A673 (cell line): ENCODE measurements at regions not wholly inside any gene's neighbourhood (a gene's known extent, or its start where the extent isn't known, plus 50 kb on each side); places are given as distances from the start of the nearest gene placed in this dataset.

ENCODE experiments used
- BruUV-seq: library from RNA; stranded (reverse); fragments of 400-500 nt; replicated peaks from 2 replicates; lab custom pipeline; 2021; lab: Mats Ljungman, UMichigan
- CTCF ChIA-PET: fragments of 300-600 bp; sonication (Branson Sonifier 250); formaldehyde crosslinking; loops from one replicate; lab custom pipeline; 2022; ENCODE audit warnings: antibody characterized with exemption; lab: Charles Lee
- POLR2A ChIA-PET: fragments of 300-600 bp; sonication (Branson Sonifier 250); formaldehyde crosslinking; loops from one replicate; lab custom pipeline; 2022; ENCODE audit warnings: antibody characterized with exemption; ENCODE audit not compliant: low non-redundant PET; lab: Charles Lee
- DNase-seq: peaks from one replicate; pipeline ENCODE4 v3.0.0-alpha.2; 2015; ENCODE audit warnings: low spot score
- H3K27ac ChIP-seq: fragments of 200-600 bp; sonication (generic); 2 replicates; pipeline ENCODE4 v1.5.1; 2016; ENCODE audit warnings: mixed run types, low read depth, mild to moderate bottlenecking, mixed read lengths, antibody characterized with exemption, low read length; ENCODE audit not compliant: poor library complexity, severe bottlenecking
- H3K27me3 ChIP-seq: fragments of 200-600 bp; sonication (generic); replicated peaks from 2 replicates; pipeline ENCODE4 v1.6.1; 2017; ENCODE audit warnings: mixed run types, low read depth, mild to moderate bottlenecking, mixed read lengths, antibody characterized with exemption, low read length; ENCODE audit not compliant: insufficient read depth, poor library complexity
- H3K36me3 ChIP-seq: fragments of 200-600 bp; sonication (generic); 2 replicates; pipeline ENCODE4 v1.6.1; 2016; ENCODE audit warnings: mixed run types, mild to moderate bottlenecking, mixed read lengths, antibody characterized with exemption, low read length; ENCODE audit not compliant: insufficient read depth, poor library complexity, severe bottlenecking
- H3K4me1 ChIP-seq: fragments of 200-600 bp; sonication (generic); 2 replicates; pipeline ENCODE4 v1.6.1; 2017; ENCODE audit warnings: mixed run types, mild to moderate bottlenecking, mixed read lengths, antibody characterized with exemption, low read length; ENCODE audit not compliant: insufficient read depth, poor library complexity, severe bottlenecking
- H3K4me3 ChIP-seq: fragments of 200-600 bp; sonication (generic); 2 replicates; pipeline ENCODE4 v1.5.1; 2016; ENCODE audit warnings: low read depth, mixed run types, mild to moderate bottlenecking, mixed read lengths, low read length; ENCODE audit not compliant: poor library complexity, severe bottlenecking
- H3K9me3 ChIP-seq: fragments of 200-600 bp; sonication (generic); 2 replicates; pipeline ENCODE4 v1.6.1; 2016; ENCODE audit warnings: mixed run types, low read depth, mild to moderate bottlenecking, mixed read lengths, antibody characterized with exemption, low read length; ENCODE audit not compliant: poor library complexity, severe bottlenecking
- EZH2 ChIP-seq: fragments of 200-600 bp; sonication (generic); IDR thresholded peaks from 2 replicates; pipeline ENCODE4 v1.6.1; 2017; ENCODE audit warnings: borderline replicate concordance, low read depth, mild to moderate bottlenecking, mixed read lengths, antibody characterized with exemption, low read length; ENCODE audit not compliant: poor library complexity, severe bottlenecking
- intact Hi-C: fragments of 100-400 bp; cut with micrococcal nuclease; formaldehyde crosslinking; loops from one replicate; pipeline ENCODE4 v1.10.0; 2022; ENCODE audit not compliant: unreplicated experiment
- TF ChIP-seq, protein P1 (sequence below): fragments of 300-800, 200-600 bp; sonication (generic); conservative IDR thresholded peaks from 2 replicates; pipeline ENCODE4 v1.5.1; 2017; ENCODE audit warnings: low read depth, mild to moderate bottlenecking, antibody characterized with exemption, low read length, moderate library complexity, mixed read lengths

DNA sequence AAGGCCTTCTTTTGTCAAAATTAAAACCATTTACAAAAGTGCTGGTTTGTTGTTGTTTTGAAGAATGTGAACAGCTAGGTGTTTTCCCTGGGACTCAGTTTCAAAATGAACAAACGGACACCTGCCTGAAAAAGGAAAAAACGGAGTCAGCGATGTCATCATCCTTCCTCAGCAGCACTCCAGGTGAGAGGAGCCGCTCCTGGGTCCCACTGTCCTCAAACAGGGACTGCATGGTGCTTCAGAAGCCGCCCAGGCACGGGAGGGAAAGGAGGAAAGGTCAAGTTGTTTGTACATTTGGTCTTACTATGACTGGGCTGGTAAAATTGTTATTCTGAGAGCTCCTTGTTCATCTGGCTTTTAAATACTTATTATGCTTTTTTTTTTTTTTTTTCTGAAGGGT lies 69.0 kb upstream of the ZSWIM6 start:
- no TSS peak for BruUV-seq
- intact Hi-C loops: no loop called here

DNA sequence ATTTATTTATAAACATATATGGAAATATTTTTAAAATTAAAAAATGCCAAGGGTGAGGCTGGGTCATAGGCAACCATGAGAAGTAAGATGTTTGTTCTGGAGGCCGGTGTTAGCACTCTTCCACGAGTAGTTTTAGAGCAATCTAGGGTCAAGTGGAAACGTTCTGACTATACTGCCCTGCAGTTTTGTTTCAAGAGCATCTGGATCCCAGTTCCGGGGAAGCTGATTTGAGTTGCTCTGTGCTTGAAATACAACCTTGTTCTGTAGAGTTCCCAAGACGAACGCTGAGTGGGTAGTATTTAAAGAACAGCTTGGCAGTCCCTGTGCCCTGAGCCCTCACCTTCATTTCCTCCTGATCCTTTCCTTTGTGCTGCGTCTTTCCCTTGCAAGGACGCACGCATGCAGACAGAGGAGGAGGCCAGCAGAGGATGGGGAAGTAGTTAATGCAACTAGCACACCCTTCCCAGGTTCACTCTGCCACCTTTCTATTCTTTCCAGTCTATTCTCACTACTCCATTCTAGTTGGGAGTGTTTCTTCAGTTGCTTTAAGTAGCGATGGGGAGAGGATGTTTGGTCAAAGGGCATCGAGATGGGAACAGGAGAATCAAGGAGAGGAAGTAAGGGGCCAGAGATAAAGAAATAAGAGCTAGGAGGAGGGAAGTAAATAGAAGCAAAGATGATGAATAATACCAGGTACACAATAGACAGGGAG lies 68.3 kb upstream of the ZSWIM6 start:
- BruUV-seq: no TSS peak
- Histone ChIP-seq H3K9me3 (no peaks in the 10 kb centered on the region), H3K4me3 (no peak overlapping the region), H3K27me3 (no peaks in the 10 kb centered on the region), H3K4me1 (no peaks in the 10 kb centered on the region), H3K27ac (no peak overlapping the region), H3K36me3 (no peaks in the 10 kb centered on the region)
- no peak for DNase-seq
- ChIA-PET CTCF (no interaction called here), POLR2A (no interaction called here)
- intact Hi-C loops: no loop called here
- TF ChIP-seq, protein P1, sequence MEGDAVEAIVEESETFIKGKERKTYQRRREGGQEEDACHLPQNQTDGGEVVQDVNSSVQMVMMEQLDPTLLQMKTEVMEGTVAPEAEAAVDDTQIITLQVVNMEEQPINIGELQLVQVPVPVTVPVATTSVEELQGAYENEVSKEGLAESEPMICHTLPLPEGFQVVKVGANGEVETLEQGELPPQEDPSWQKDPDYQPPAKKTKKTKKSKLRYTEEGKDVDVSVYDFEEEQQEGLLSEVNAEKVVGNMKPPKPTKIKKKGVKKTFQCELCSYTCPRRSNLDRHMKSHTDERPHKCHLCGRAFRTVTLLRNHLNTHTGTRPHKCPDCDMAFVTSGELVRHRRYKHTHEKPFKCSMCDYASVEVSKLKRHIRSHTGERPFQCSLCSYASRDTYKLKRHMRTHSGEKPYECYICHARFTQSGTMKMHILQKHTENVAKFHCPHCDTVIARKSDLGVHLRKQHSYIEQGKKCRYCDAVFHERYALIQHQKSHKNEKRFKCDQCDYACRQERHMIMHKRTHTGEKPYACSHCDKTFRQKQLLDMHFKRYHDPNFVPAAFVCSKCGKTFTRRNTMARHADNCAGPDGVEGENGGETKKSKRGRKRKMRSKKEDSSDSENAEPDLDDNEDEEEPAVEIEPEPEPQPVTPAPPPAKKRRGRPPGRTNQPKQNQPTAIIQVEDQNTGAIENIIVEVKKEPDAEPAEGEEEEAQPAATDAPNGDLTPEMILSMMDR: no peak
- no peak for TF ChIP-seq EZH2

More for the DNA sequence above, 69.0 kb upstream of the ZSWIM6 start:
- TF ChIP-seq, protein P1: no peak
- no peak for TF ChIP-seq EZH2
- Histone ChIP-seq H3K27ac (no peak overlapping the region), H3K36me3 (no peaks in the 10 kb centered on the region), H3K27me3 (no peaks in the 10 kb centered on the region), H3K4me3 (no peak overlapping the region), H3K9me3 (no peaks in the 10 kb centered on the region), H3K4me1 (no peaks in the 10 kb centered on the region)
- ChIA-PET POLR2A (no interaction called here), CTCF (no interaction called here)
- DNase-seq: no peak

DNA sequence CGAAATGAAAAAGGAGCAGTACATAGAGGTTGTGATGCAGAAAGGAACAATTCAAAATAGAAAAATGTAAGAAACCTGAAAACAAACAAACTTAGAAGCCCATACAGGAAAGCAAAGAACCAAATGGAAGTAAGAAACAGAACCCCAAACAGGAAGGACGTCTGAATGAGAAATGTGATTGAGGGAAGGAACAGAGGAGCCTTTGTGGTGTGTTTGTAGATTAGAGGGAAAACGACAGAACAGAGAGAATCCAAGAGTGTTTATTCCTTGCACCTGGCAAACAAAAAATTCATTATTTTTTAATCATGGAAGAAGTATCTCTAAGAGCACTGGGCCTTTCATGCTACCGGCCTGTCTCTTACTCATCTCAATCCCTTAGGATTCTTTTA lies 67.8 kb upstream of the ZSWIM6 start:
- H3K27me3 ChIP-seq: no peaks in the 10 kb centered on the region
- no peaks in the 10 kb centered on the region for H3K9me3 ChIP-seq
- no peaks in the 10 kb centered on the region for H3K4me1 ChIP-seq
- CTCF ChIA-PET: no interaction called here
- no TSS peak for BruUV-seq
- H3K36me3 ChIP-seq: no peaks in the 10 kb centered on the region
- POLR2A ChIA-PET: no interaction called here
- no peak overlapping the region for H3K4me3 ChIP-seq
- intact Hi-C loops: no loop called here
- DNase-seq: no peak
- no peak overlapping the region for H3K27ac ChIP-seq
- TF ChIP-seq EZH2: no peak
- TF ChIP-seq, protein P1: no peak
